ENCODE measurements at regions not wholly inside any gene's neighbourhood (a gene's known extent, or its start where the extent isn't known, plus 50 kb on each side); places are given as distances from the start of the nearest gene placed in this dataset.

- Histone ChIP-seq H3K4me1 (no peaks in the 10 kb centered on the region), H3K9me3 (peaks cover 0 to 3% (median 0%) of the 10 kb centered on the region in 11 donors), H3K27ac (no peak overlapping the region), H3K27me3 (peaks cover 0 to 19% (median 5%) of the 10 kb centered on the region in 7 donors), H3K4me3 (no peak overlapping the region), H3K36me3 (no peaks in the 10 kb centered on the region)
- intact Hi-C loops (cut with DNase I): no loop called here
- ATAC-seq (no peak), DNase-seq (no peak)
- WGBS, 2 donors: 79 to 80% methylated on average over 4 of the region's 4 CpGs
- TF ChIP-seq, protein P1, sequence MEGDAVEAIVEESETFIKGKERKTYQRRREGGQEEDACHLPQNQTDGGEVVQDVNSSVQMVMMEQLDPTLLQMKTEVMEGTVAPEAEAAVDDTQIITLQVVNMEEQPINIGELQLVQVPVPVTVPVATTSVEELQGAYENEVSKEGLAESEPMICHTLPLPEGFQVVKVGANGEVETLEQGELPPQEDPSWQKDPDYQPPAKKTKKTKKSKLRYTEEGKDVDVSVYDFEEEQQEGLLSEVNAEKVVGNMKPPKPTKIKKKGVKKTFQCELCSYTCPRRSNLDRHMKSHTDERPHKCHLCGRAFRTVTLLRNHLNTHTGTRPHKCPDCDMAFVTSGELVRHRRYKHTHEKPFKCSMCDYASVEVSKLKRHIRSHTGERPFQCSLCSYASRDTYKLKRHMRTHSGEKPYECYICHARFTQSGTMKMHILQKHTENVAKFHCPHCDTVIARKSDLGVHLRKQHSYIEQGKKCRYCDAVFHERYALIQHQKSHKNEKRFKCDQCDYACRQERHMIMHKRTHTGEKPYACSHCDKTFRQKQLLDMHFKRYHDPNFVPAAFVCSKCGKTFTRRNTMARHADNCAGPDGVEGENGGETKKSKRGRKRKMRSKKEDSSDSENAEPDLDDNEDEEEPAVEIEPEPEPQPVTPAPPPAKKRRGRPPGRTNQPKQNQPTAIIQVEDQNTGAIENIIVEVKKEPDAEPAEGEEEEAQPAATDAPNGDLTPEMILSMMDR (IDR thresholded peaks at IDR 0.05): no peak
Observed at GRCh38 chr10:126836009-126836408, 69.2 kb upstream of the DOCK1 start.

DNA sequence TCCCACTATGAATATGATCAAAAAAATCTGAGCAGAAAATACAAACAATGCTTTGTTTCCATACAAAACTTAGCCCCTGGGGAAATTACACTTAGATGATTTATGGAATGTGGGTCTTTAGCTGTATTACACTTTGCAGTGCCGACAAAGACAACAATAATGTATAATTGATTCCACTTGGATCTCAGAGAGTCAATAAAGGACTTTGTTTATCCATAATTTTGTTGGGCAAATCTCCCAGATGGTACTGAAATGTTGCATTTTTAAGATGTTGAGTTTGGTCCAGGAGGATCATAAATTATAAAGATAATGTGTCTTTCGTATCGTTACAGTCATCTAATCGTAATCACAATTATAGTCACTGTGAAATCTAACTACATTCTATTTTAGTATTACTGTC, 66.9 kb upstream of the DOCK1 start:
- H3K9me3 ChIP-seq: no peaks in the 10 kb centered on the region
- TF ChIP-seq, protein P1 (IDR thresholded peaks at IDR 0.05): no peak
- 78 to 84% methylated on average over 4 of the region's 4 CpGs for WGBS, 2 donors

GRCh38 chr10:126839094-126839761, 66.0 kb upstream of the DOCK1 start:
- Histone ChIP-seq H3K27me3 (peaks cover 0 to 19% (median 5%) of the 10 kb centered on the region in 7 donors), H3K27ac (no peak overlapping the region), H3K36me3 (no peaks in the 10 kb centered on the region), H3K4me3 (no peak overlapping the region), H3K4me1 (no peaks in the 10 kb centered on the region), H3K9me3 (no peaks in the 10 kb centered on the region)
- 43% methylated on average over 11 of the region's 11 CpGs for WGBS, 2 donors
- DNase-seq (no peak), ATAC-seq (no peak)
- intact Hi-C loops (cut with DNase I): no loop called here
- TF ChIP-seq, protein P1 (IDR thresholded peaks at IDR 0.05): no peak

More for the DNA sequence above, 66.9 kb upstream of the DOCK1 start:
- ATAC-seq: no peak
- H3K4me1 ChIP-seq: no peaks in the 10 kb centered on the region
- peaks cover 0 to 19% (median 5%) of the 10 kb centered on the region in 7 donors for H3K27me3 ChIP-seq
- no peak overlapping the region for H3K27ac ChIP-seq
- intact Hi-C loops (cut with DNase I): no loop called here
- no peak for DNase-seq
- H3K4me3 ChIP-seq: no peak overlapping the region
- H3K36me3 ChIP-seq: no peaks in the 10 kb centered on the region

GRCh38 chr10:126840576-126841135, 64.6 kb upstream of the DOCK1 start:
- Histone ChIP-seq H3K9me3 (no peaks in the 10 kb centered on the region), H3K4me1 (no peaks in the 10 kb centered on the region), H3K36me3 (no peaks in the 10 kb centered on the region), H3K27me3 (peaks cover 0 to 19% (median 0%) of the 10 kb centered on the region in 7 donors), H3K27ac (no peak overlapping the region), H3K4me3 (no peak overlapping the region)
- no peak for DNase-seq
- no peak for ATAC-seq
- intact Hi-C loops (cut with DNase I): no loop called here
- 74 to 82% methylated on average over 10 of the region's 10 CpGs for WGBS, 2 donors
- TF ChIP-seq, protein P1 (IDR thresholded peaks at IDR 0.05): no peak
